ENCODE measurements at regions not wholly inside any gene's neighbourhood (a gene's known extent, or its start where the extent isn't known, plus 50 kb on each side); places are given as distances from the start of the nearest gene placed in this dataset.

DNA sequence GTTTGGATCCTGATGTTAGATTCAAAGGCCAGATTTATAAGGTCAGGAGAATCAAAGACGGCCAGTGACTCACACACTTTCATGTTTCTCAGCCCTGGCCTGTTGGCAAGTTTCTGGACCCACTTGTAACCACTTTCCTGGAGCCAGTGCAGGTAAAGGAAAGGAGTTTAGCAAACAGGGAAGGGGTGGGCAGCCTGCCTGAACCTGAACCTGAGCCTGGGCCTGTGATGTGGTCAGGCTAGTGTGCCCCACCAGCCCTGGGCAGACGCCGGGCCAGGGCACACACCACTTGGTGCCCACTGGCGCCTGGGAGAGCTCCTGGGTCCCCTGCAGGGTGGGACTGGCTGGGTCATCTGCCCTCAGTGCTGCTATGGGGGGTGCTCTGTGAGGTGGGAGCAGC is 100.5 kb upstream of the SPRED2 start:
- DNase-seq: no peak
- no peak for TF ChIP-seq POLR2A (IDR thresholded peaks at IDR 0.05)
- TF ChIP-seq, protein P1, sequence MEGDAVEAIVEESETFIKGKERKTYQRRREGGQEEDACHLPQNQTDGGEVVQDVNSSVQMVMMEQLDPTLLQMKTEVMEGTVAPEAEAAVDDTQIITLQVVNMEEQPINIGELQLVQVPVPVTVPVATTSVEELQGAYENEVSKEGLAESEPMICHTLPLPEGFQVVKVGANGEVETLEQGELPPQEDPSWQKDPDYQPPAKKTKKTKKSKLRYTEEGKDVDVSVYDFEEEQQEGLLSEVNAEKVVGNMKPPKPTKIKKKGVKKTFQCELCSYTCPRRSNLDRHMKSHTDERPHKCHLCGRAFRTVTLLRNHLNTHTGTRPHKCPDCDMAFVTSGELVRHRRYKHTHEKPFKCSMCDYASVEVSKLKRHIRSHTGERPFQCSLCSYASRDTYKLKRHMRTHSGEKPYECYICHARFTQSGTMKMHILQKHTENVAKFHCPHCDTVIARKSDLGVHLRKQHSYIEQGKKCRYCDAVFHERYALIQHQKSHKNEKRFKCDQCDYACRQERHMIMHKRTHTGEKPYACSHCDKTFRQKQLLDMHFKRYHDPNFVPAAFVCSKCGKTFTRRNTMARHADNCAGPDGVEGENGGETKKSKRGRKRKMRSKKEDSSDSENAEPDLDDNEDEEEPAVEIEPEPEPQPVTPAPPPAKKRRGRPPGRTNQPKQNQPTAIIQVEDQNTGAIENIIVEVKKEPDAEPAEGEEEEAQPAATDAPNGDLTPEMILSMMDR (IDR thresholded peaks at IDR 0.05): no peak
- no peak overlapping the region for H3K4me3 ChIP-seq
- H3K9me3 ChIP-seq: no peaks in the 10 kb centered on the region
- H3K4me1 ChIP-seq: peaks cover 0 to 2% (median 0%) of the 10 kb centered on the region in 4 donors
- no peaks in the 10 kb centered on the region for H3K27me3 ChIP-seq
- H3K36me3 ChIP-seq: no peaks in the 10 kb centered on the region
- no peak overlapping the region for H3K27ac ChIP-seq

DNA sequence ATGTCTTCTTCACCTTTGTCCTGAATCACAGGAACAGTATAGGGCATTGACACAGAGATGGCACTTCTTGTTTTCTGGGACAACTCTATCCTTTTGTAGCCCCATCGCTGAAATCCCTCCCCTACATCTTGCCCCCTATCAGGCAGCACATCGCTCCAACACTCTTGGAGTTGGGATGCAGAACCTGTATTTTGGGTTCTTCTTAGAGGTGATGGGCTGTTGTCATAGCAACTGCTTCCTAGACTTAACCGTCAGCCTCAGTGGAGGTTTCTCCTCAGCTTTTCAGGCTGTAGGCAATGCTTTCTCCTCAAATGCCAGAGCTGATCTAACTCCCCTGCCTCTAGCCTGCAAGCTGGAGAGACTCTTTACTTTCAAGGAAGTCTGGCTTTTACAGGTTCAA is 99.9 kb upstream of the SPRED2 start:
- TF ChIP-seq POLR2A (IDR thresholded peaks at IDR 0.05): no peak
- TF ChIP-seq, protein P1 (IDR thresholded peaks at IDR 0.05): no peak
- no peaks in the 10 kb centered on the region for H3K27me3 ChIP-seq
- no peak overlapping the region for H3K27ac ChIP-seq
- DNase-seq: no peak
- no peaks in the 10 kb centered on the region for H3K9me3 ChIP-seq
- no peak overlapping the region for H3K4me3 ChIP-seq
- peaks cover 0 to 8% (median 0%) of the 10 kb centered on the region in 4 donors for H3K4me1 ChIP-seq
- H3K36me3 ChIP-seq: no peaks in the 10 kb centered on the region

DNA sequence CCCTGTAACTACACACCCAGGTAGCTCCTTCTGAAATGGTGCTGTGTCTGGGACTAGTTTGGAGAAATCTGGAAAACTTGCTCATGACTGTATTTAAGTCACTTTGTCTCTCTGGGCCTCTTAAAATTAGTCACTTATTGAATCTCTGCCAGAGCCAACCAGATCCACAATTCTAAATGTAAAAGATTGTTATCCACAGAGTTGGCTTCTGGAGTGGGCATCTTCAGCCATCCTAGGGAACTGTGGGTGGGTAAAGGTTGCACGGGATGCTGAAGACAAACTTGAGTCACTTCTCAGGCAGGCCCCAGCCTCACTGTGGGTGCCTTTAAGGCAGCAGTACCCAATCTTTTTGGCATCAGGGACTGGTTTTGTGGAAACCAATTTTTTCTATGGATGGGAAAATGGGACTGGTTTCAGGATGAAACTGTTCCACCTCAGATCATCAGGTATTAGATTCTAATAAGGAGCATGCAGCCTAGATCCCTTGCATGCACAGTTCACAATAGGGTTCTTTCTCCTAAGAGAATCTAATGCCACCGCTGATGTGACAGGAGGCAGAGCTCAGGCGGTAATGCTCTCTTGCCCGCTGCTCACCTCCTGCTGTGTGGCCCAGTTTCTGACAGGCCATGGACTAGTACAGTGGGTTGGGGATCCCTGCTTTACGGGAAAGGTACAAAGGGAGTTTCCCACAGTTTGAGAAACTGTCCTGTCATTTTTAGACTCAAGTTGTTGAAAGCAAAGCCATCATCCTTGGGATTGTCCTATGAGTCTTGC is 98.3 kb upstream of the SPRED2 start:
- H3K27ac ChIP-seq: no peak overlapping the region
- peaks cover 0 to 10% (median 0%) of the 10 kb centered on the region in 4 donors for H3K4me1 ChIP-seq
- DNase-seq: no peak
- H3K27me3 ChIP-seq: no peaks in the 10 kb centered on the region
- no peaks in the 10 kb centered on the region for H3K9me3 ChIP-seq
- H3K4me3 ChIP-seq: no peak overlapping the region
- no peak for TF ChIP-seq POLR2A (IDR thresholded peaks at IDR 0.05)
- TF ChIP-seq, protein P1 (IDR thresholded peaks at IDR 0.05): no peak
- H3K36me3 ChIP-seq: no peaks in the 10 kb centered on the region

DNA sequence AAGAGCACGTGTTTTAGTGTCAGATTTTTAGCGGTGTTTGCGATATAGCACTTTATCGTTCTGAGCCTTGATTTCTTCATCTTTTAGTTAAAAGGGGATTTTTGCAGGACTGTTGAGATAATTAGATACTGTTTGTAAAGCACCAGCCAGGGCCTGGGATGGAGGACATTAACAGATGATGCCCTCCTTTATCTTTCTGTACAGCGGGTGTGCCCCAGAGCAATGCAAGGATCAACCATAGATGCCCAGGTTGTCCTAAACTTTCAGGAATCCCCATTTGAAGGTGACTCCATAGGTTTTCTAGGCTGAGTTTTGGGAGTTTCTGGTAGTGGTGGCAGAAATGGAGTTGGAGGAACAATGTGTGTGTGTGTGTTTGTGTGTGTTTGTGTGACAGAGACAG is 97.0 kb upstream of the SPRED2 start:
- no peaks in the 10 kb centered on the region for H3K27me3 ChIP-seq
- H3K4me1 ChIP-seq: peaks cover 0 to 10% (median 0%) of the 10 kb centered on the region in 4 donors
- H3K9me3 ChIP-seq: no peaks in the 10 kb centered on the region
- H3K36me3 ChIP-seq: no peaks in the 10 kb centered on the region
- H3K27ac ChIP-seq: no peak overlapping the region
- DNase-seq: no peak
- no peak overlapping the region for H3K4me3 ChIP-seq
- TF ChIP-seq, protein P1 (IDR thresholded peaks at IDR 0.05): no peak
- no peak for TF ChIP-seq POLR2A (IDR thresholded peaks at IDR 0.05)

- H3K27me3 ChIP-seq: no peaks in the 10 kb centered on the region
- peaks cover 0 to 10% (median 0%) of the 10 kb centered on the region in 4 donors for H3K4me1 ChIP-seq
- TF ChIP-seq, protein P1 (IDR thresholded peaks at IDR 0.05): peak in 3 of 6 experiments; percentile 4 to 23 (median 23)
- no peak for TF ChIP-seq POLR2A (IDR thresholded peaks at IDR 0.05)
- H3K27ac ChIP-seq: no peak overlapping the region
- DNase-seq: peak in 1 of 3 donors; percentile 50
- H3K36me3 ChIP-seq: no peaks in the 10 kb centered on the region
- no peak overlapping the region for H3K4me3 ChIP-seq
- no peaks in the 10 kb centered on the region for H3K9me3 ChIP-seq
These were observed 95.8 kb upstream of the SPRED2 start for GRCh38 chr2:65528241-65528574.

Data from Peyer's patch (tissue), 4 donors.